ENCODE measurements at regions not wholly inside any gene's neighbourhood (a gene's known extent, or its start where the extent isn't known, plus 50 kb on each side); places are given as distances from the start of the nearest gene placed in this dataset.
"Not testable (repeated sequence)": the region's sequence is repeated elsewhere in the genome, so short reads cannot be mapped to it uniquely, and the experiment has no call there.

DNA sequence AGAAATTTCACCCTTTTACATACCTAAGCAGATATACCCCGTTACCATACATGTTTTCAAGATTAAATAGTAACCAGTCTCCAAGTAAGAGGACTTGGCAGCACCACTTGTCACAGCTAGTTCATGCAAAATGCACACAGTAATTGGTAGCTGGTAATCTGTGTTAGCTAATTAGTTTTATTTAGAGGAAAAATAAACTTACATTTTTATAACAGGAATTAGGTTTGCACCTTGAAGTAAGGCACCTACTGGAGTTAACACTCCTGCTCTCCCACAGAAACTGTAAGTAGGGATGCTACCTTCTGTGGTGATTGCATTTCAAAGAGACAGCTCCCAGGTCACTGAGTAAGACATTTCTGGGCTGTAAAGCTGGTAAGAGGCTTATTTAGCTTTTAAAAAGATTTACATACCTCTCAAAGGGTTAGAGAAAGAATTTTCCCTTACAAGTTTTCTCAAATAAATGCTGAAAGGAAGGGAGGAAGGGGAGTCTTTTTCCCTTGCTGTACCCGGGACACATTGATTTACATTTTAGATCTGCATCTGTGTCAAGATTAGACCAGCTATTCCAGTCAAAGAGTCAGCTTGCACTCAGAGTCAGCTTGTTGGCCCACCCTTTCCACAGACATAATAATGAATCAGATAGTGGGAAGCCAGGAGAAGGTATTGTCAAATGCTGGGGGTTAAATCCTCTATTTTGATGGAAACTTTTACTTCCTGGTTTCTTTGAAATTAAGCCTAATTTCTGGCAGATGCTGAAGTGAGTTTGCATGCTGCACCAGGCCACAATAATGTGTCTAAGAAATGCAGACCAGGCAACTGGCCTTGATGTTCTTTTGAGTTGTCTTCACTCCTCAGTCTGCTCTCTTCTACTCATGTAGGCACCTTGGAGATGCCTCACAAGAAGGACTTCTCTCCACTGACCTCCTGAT lies 77.6 kb upstream of the CHD2 start:
- DNase-seq (ENCODE audit: low read depth): no peak

DNA sequence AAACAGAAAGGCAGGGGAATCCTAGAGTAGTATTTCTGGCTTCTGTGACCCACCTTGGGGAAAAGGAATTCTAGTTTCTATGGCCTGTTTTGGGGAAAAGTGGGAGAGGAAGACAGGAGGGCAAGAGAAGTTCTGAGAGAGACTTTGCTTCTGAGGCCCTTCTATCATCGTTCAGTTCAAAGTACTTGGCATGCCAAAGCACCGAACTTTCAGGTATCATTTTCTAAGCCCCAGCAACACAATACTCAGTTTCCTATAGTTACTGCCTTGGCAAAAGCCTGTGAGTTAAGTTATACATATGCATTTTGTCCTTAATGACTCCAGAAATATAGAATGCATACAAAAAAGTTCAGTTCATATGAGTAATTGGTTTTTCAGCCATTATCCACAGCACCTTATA lies 74.1 kb upstream of the CHD2 start:
- DNase-seq (ENCODE audit: low read depth): no peak

DNA sequence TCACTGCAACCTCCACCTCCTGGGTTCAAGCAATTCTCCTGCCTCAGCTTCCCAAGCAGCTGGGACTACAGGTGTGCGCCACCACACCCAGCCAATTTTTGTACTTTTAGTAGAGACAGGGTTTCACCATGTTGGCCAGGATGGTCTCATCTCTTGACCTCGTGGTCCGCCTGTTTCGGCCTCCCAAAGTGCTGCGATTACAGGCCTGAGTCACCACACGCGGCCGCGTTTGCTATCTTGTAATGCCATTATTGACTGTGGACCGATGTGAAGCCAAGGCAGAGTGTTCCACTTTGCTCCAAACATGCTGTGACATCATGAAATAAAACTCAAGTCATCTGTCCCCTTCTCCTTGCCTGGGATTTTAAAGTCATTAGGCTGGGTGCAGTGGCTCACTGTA lies 72.1 kb upstream of the CHD2 start:
- not testable (repeated sequence) for DNase-seq (ENCODE audit: low read depth)

DNA sequence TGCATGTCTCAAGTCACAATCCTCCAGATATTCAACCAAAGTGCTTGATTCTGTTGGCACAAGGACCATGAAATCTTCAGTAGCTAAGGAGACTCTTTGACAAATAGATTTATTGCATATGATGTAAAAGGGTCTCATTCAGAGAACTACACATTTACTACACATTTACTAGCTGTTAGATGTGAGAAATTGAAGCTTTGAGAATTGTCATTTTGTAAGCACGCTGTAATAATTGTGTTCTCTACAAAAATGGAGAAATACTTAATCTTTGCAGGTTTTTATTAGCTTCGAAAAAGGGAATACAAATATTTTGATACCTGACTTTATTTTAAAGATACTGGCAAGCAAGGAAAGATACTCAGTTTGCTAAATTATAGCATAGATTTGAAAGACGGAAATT lies 70.2 kb upstream of the CHD2 start:
- DNase-seq (ENCODE audit: low read depth): no peak

DNA sequence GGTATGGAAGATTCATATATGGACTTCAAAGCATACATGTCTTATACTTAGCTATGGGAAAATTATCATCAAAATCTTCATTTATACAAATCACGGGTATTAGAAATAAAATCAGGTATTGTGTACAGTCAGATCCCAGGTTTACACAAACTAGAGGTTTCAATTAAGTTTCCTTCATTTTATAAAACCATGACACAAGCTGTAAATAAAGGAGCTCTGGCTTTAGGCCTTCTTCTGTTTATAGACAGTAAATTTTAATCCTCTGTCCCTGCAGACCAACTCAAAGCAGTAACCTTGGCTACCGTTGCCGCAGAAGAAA lies 68.8 kb upstream of the CHD2 start:
- no peak for DNase-seq (ENCODE audit: low read depth)

DNA sequence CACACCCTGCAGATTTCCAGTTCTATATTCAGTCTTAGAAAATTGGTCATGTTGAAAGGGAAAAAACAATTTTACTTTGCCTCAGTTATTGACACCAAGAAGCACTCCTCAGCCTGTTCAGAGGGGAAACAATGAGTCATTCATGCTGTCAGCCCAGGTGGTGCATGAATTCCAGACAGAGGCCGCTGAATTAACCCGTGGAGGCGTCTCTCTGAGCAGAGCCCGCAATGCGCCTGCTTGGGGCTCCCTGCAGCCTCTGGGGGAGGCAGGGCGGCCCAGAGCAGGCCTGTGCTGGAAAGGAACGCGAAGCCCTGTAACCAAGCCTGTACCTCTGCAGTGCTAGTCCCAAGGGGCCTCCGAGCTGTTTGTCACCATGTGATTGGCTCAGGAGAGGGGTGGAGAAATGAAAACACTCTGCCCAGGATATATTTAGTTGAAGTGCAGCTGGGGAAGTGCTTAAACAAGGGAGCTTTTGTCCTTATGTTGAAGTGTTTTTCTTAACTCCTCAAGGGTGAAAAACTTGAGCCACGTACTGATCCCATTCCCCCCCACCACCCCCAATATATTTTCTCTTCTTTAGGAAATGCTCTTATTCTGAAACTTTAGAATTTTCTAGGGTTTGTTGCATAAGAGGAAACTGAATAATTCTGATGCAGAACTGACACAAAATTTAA lies 68.3 kb upstream of the CHD2 start:
- DNase-seq (ENCODE audit: low read depth): peak; percentile 89

DNA sequence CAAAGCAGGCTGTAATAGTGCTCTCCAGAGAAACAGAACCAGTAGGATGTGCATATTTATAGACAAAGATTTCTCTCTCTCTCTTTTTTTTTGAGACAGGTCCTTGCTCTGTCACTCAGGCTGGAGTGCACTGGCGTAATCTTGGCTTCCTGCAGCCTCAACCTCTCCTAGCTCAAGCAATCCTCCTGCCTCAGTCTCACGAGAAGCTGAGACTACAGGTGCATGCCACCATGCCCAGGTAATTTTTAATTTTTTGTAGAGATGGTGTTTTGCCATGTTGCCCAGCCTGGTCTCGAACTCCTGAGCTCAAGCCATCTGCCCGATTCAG lies 67.1 kb upstream of the CHD2 start:
- no peak for DNase-seq (ENCODE audit: low read depth)

DNA sequence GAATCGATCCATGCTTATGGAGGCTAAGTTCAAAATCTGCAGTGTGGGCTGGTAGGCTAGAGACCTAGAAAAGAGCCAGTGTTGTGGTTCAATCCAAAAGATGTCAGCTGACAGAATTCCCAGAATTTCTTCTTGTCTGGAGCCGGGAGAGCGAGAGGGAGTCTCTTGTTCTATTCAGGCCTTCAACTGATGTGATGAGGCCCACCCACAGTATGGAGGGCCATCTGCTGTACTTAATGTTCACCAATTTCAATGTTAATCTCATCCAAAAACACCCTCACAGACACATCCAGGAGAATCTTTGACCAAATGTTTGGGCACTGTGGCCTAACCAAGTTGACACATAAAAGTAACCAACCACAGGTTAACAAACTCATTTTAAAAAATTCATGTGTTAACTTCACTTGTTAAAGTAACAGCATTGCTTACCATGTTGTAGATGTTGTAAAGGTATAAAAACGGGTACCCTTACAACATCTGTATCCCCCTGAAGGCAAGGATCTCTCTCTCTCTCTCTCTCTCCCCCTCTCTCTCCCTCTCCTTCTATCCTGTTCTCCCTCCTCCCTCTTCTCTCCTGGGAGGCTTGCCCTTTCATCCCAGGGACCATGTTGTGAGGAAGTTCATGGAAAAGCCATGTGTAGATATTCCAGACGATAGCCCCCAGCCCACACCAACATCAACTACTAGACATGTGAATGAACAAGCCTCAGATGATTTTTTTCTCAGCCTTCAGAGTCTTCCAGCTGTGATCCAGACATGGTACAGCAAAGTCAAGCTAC lies 66.4 kb upstream of the CHD2 start:
- no peak for DNase-seq (ENCODE audit: low read depth)

DNA sequence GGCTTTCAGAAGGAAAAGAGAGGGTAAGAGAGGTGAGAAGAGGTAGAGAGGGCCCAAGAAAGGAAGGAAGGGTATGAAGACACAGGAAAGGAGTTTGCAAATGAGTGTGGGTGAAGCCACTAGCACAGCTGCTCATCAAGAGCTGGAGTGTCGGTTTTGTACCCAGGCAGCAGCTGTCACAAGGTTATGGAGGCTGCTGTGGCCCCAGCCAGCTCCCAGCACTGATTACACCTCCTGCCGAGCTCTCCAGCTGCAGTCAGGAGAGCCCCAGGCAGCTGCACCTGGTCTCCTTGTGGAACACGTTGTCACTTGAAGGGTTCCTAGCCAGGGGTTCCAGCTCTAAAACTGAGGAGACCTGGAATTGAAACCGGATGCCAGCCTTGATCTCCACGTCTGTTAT lies 60.4 kb upstream of the CHD2 start:
- no peak for DNase-seq (ENCODE audit: low read depth)

DNA sequence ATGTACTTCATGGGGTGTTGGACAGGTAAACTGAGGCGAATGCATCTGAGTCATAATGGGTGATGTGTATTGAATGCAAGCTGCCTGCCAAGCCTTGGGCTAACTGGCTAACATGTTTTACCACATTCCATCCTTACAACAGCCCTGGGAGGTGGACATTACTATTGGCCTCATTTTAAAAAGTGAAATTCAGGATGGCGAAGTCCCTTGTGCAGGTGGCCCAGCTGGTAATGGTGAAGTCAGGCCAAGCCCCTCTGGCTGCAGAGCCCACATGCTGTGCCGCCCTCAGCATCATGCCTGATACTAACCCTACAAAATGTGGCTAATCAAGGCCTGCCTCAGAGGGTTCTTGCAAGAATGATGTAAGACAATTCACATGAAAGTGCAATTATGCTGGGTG lies 60.0 kb upstream of the CHD2 start:
- no peak for DNase-seq (ENCODE audit: low read depth)

DNA sequence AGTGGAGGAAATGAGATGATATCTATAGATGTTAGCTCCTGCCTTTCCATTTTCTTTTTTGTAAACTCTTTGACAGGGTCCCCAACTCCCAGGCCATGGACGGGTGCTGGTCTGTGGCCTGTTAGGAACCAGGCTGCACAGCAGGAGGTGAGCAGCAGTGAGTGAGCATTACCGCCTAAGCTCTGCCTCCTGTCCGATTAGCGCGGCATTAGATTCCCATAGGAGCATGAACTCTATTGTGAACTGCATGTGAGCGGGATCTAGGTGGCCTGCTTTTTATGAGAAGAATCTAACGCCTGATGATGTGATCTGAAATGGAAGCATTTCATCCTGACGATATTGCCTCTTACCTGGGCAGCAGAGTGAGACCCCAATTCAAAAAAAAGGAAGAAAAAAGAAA lies 56.8 kb upstream of the CHD2 start:
- no peak for DNase-seq (ENCODE audit: low read depth)

DNA sequence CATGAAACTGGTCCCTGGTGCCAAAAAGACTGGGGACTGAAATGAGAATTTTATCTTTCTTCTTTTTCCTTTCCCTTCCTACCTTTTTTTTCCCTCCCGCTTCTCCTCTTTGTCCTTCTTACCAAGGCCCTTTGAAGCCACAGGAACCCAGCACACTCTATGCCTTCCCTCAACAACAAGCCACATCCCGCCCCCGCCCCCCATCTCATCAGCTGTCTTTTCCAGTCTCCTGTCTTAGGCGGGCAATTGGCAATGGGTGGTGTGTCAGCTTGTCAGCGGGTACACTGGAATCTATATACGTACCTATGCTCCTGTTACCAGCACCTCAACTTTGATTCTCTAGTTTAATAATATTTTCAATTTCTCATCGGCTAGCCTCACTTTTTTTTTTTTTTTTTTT lies 56.3 kb upstream of the CHD2 start:
- no peak for DNase-seq (ENCODE audit: low read depth)

DNA sequence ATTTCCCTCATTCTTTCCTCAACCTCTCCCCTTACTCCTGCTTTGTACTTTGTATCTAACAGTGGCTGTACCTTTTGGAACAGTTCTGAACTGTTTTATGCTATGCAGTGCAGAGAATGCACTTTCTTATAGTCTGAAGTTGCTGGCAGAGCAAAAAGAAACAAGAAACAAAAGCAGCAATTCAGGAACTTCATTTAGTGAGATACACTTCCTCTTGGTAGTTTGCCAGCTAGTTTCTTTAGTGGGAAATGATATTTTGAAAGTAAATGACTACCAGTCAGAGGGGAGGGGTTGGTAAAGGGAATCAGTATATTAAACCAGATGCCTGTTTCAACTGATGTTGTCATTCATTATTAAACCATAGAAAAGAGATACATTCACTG lies 55.0 kb upstream of the CHD2 start:
- DNase-seq (ENCODE audit: low read depth): no peak

DNA sequence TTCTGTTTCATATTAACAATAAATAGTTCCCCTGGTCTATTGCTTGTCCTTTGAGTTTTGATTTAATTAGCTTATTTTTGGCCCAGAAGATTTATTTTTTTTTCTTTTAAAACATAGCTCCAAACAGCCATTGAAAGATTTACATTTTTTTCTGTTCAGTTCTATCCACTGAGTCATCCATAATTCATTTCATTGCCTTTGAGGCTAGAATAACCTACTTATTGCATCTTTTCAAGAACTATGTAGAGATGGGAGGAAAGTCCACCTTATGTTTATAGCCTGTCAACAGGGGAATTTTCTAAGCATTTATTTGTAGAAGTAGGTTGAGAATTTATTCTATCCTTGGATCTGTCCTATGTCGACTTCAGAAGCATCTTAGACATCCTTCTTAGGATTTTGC lies 53.4 kb upstream of the CHD2 start:
- no peak for DNase-seq (ENCODE audit: low read depth)

DNA sequence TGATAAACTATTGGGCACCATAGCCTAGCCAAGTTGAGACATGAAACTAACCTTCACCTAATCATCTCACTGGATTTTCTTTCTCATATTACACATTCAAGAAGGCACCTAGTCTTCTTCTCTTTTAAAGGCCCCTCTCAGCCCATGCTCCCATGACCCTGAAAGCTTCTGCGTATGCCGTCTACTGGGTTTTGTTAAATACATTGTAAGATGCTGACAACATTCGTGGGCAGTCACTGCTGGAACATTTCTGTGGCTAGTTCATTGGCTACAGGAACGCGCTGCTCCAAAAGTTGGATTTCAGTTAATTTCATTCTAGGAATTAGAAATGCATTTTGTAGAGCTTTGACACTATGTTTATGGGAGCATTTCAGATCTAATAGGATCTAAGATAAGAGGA lies 52.3 kb upstream of the CHD2 start:
- DNase-seq (ENCODE audit: low read depth): no peak

DNA sequence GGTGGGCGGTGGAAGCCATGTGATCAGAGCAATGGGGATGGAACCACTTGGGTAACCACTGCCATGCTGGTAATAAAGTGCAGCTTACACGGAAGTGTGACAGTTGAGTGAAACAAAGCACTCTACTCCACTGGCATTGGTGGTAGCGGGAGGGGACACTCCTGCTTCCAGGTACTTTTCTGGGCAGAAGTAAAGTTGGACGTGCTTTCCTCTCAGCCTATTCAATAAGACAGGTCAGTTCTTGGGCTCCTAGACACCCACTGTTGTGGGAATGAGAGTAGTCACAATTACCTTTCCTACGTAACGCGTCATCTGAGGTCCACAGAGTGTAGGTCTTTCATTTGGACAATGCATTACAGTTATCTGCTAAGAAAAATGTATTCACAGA lies 51.7 kb upstream of the CHD2 start:
- DNase-seq (ENCODE audit: low read depth): no peak

DNA sequence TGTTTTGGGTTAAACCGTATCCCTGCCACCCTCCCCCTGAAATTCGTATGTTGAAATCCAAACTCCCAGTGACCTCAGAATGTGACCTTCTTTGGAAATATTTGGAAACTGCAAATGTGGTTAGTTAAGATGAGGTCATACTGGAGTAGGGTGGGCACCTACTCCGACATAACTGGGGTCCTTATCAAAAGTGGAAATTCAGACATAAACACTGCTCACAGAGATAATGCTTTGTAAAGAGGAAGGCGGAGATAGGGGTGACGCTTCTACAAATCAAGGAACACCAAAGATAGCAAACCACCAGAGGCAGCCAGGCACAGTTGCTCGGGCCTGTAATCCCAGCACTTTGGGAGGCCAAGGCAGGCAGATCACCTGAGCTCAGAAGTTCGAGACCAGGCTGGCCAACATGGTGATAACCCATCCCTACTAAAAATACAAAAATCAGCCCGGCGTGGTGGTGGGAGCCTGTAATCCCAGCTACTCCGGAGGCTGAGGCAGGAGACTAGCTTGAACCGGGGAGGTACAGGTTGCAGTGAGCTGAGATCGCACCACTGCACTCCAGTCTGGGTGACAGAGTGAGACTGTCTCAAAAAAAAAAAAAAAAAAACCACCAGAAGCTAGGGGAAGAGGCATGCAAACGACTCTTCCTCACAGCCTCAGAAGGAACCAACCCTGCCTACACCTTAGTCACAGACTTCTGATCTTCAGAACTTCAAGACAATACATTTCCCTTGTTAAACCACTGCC lies 51.1 kb upstream of the CHD2 start:
- DNase-seq (ENCODE audit: low read depth): peak; percentile 28

DNA sequence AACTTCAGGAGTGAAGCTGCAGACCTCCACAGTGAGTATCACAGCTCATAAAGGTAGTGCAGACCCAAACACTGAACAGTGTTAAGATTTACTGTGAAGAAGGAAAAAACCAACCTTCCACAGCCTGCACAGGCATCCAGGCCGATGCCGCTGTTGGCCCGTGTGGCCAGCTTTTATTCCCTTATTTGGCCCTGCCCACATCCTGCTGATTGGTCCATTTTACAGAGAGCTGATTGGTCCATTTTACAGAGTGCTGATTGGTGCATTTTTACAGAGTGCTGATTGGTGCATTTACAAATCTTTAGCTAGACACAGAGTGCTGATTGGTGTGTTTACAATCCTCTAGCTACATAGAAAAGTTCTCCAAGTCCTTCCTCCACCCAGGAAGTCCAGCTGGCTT lies 49.9 kb upstream of the CHD2 start:
- not testable (repeated sequence) for DNase-seq (ENCODE audit: low read depth)

Measured in T-helper 22 cell (primary cell).